Mucosa of descending colon (tissue), 3 donors: ENCODE measurements at regions not wholly inside any gene's neighbourhood (a gene's known extent, or its start where the extent isn't known, plus 50 kb on each side); places are given as distances from the start of the nearest gene placed in this dataset.

ENCODE experiments used
- ATAC-seq: fragments of 200-7000 bp; cut with Tn5 transposase; one replicate; pipeline ENCODE4 v1.9.1; 2020; ENCODE audit warnings: mild to moderate bottlenecking, moderate library complexity
- DNase-seq, 3 donors: peaks; one replicate each; pipeline ENCODE4 v3.0.0-alpha.2; 2020
- H3K36me3 ChIP-seq: fragments of 200-600 bp; one replicate; pipeline ENCODE4 v1.8.0; 2021; ENCODE audit warnings: low read depth, mild to moderate bottlenecking
- H3K4me1 ChIP-seq: fragments of 200-600 bp; one replicate; pipeline ENCODE4 v1.8.0; 2021; ENCODE audit warnings: low read depth, mild to moderate bottlenecking
- H3K4me3 ChIP-seq: fragments of 200-600 bp; one replicate; pipeline ENCODE4 v1.8.0; 2021; ENCODE audit warnings: mild to moderate bottlenecking
- H3K9me3 ChIP-seq: fragments of 200-600 bp; one replicate; pipeline ENCODE4 v1.8.0; 2021; ENCODE audit warnings: mild to moderate bottlenecking
- intact Hi-C, 2 donors: fragments of 100-400 bp; cut with DNase I in 1 of 2; cut with micrococcal nuclease in 1 of 2; formaldehyde crosslinking; loops; one replicate each; pipeline versions ENCODE4 v1.11.0 to v1.11.1; 2022; cut with DNase I, micrococcal nuclease
- TF ChIP-seq, protein P1 (sequence below): fragments of 200-600 bp; IDR thresholded peaks from one replicate; pipeline ENCODE4 v1.8.0; 2022; ENCODE audit warnings: antibody characterized with exemption, mild to moderate bottlenecking
- donor health status: DM: no; HTN: no; CAD: no; lungs with moderate emphysema.
- donor health status: DM: no; HTN: no; CAD: no.
- donor health status: DM: no; HTN: yes; CAD: no.

GRCh38 chr13:108020027-108020426, 195.3 kb downstream of the LIG4 start:
- H3K4me3 ChIP-seq, result no peak overlapping the region
- ATAC-seq (no peak), DNase-seq (no peak)
- H3K9me3 ChIP-seq, result peaks cover 21% of the 10 kb centered on the region
- no peaks in the 10 kb centered on the region for H3K4me1 ChIP-seq
- TF ChIP-seq, protein P1, sequence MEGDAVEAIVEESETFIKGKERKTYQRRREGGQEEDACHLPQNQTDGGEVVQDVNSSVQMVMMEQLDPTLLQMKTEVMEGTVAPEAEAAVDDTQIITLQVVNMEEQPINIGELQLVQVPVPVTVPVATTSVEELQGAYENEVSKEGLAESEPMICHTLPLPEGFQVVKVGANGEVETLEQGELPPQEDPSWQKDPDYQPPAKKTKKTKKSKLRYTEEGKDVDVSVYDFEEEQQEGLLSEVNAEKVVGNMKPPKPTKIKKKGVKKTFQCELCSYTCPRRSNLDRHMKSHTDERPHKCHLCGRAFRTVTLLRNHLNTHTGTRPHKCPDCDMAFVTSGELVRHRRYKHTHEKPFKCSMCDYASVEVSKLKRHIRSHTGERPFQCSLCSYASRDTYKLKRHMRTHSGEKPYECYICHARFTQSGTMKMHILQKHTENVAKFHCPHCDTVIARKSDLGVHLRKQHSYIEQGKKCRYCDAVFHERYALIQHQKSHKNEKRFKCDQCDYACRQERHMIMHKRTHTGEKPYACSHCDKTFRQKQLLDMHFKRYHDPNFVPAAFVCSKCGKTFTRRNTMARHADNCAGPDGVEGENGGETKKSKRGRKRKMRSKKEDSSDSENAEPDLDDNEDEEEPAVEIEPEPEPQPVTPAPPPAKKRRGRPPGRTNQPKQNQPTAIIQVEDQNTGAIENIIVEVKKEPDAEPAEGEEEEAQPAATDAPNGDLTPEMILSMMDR, result no peak
- intact Hi-C loops, result no loop called here
- H3K36me3 ChIP-seq, result no peaks in the 10 kb centered on the region

DNA sequence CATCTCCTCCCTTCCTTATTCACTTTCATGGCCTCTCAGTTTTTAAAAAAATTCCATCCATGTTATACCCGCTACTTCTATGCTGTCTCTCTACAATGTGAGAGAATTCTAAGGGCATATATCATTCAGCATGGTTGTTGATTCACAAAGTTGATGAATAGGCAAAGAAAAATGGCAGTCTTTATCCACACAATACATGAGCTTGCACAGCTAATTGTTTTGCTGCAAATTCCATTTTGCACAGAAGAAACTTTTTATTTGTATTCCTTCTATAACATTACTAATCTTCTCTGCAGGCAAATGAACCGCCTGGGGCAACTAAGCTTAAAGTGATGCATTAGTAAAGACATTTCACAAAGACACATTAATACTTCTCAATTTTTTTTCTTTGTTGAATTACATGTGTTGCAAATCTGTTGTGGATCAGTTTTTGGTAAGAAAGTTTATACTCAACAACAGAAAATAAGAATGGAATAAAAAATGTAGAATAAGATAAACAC, 196.9 kb downstream of the LIG4 start:
- H3K9me3 ChIP-seq, result peaks cover 21% of the 10 kb centered on the region
- no peak overlapping the region for H3K4me3 ChIP-seq
- no peaks in the 10 kb centered on the region for H3K4me1 ChIP-seq
- TF ChIP-seq, protein P1, result no peak
- intact Hi-C loops, result no loop called here
- ATAC-seq (no peak), DNase-seq (no peak)
- H3K36me3 ChIP-seq, result no peaks in the 10 kb centered on the region

DNA sequence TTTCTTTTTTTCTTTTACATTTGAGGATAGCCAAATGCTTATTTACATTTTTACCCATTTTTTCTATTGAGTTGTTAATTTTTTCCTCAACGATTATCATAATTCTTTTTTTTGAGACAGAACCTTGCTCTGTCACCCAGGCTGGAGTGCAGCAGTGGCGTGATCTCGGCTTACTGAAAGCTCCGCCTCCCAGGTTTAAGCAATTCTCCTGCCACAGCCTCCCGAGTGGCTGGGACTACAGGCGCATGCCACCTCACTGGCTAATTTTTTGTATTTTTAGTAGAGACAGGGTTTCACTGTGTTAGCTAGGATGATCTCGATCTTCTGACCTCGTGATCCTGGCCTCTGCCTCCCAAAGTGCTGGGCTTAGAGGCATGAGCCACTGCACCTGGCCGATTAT, 208.7 kb downstream of the LIG4 start:
- Histone ChIP-seq H3K4me1 (no peaks in the 10 kb centered on the region), H3K9me3 (no peaks in the 10 kb centered on the region), H3K4me3 (no peak overlapping the region), H3K36me3 (no peaks in the 10 kb centered on the region)
- DNase-seq (no peak), ATAC-seq (no peak)
- TF ChIP-seq, protein P1, result no peak
- intact Hi-C loops, result no loop called here

DNA sequence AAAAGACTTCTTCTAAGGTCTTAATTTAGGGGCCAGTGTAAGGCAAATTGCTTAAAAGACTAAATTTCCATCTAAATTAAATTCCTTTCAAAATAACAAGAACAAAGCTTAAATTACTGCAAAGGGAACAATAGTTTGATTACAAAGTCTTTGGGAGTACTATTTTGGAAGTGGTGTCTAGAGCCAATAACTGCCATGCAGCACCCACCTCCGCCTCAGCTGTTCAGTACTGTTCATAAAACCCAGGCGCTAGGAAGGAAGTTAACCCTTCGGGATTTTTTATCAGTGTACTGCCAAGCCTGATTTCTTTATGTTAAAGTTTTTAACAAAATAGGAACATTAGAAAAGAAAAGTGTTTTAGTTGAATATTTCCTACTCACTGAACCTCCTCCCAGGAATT, 210.1 kb downstream of the LIG4 start:
- DNase-seq, result no peak
- no peaks in the 10 kb centered on the region for H3K9me3 ChIP-seq
- TF ChIP-seq, protein P1, result no peak
- no peak for ATAC-seq
- no peaks in the 10 kb centered on the region for H3K4me1 ChIP-seq
- intact Hi-C loops, result no loop called here
- H3K4me3 ChIP-seq, result no peak overlapping the region
- no peaks in the 10 kb centered on the region for H3K36me3 ChIP-seq

- DNase-seq, result no peak
Measured at GRCh38 chr13:108003626-108004025, 211.7 kb downstream of the LIG4 start.

More at GRCh38 chr13:108003626-108004025, 211.7 kb downstream of the LIG4 start:
- Histone ChIP-seq H3K4me1 (no peaks in the 10 kb centered on the region), H3K36me3 (no peaks in the 10 kb centered on the region), H3K9me3 (no peaks in the 10 kb centered on the region), H3K4me3 (no peak overlapping the region)
- no peak for ATAC-seq
- TF ChIP-seq, protein P1, result no peak
- intact Hi-C loops, result no loop called here
